ENCODE measurements at regions not wholly inside any gene's neighbourhood (a gene's known extent, or its start where the extent isn't known, plus 50 kb on each side); places are given as distances from the start of the nearest gene placed in this dataset.

GRCh38 chr1:239543873-239544272 lies 157.5 kb downstream of the CHRM3 start:
- TF ChIP-seq, protein P1, sequence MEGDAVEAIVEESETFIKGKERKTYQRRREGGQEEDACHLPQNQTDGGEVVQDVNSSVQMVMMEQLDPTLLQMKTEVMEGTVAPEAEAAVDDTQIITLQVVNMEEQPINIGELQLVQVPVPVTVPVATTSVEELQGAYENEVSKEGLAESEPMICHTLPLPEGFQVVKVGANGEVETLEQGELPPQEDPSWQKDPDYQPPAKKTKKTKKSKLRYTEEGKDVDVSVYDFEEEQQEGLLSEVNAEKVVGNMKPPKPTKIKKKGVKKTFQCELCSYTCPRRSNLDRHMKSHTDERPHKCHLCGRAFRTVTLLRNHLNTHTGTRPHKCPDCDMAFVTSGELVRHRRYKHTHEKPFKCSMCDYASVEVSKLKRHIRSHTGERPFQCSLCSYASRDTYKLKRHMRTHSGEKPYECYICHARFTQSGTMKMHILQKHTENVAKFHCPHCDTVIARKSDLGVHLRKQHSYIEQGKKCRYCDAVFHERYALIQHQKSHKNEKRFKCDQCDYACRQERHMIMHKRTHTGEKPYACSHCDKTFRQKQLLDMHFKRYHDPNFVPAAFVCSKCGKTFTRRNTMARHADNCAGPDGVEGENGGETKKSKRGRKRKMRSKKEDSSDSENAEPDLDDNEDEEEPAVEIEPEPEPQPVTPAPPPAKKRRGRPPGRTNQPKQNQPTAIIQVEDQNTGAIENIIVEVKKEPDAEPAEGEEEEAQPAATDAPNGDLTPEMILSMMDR (conservative IDR thresholded peaks at IDR 0.05) = no peak
- TF ChIP-seq EZH2 (IDR thresholded peaks at IDR 0.05; ENCODE audit: low read depth) = no peak

All from PC-9 (cell line).